ENCODE measurements at regions not wholly inside any gene's neighbourhood (a gene's known extent, or its start where the extent isn't known, plus 50 kb on each side); places are given as distances from the start of the nearest gene placed in this dataset.

DNA sequence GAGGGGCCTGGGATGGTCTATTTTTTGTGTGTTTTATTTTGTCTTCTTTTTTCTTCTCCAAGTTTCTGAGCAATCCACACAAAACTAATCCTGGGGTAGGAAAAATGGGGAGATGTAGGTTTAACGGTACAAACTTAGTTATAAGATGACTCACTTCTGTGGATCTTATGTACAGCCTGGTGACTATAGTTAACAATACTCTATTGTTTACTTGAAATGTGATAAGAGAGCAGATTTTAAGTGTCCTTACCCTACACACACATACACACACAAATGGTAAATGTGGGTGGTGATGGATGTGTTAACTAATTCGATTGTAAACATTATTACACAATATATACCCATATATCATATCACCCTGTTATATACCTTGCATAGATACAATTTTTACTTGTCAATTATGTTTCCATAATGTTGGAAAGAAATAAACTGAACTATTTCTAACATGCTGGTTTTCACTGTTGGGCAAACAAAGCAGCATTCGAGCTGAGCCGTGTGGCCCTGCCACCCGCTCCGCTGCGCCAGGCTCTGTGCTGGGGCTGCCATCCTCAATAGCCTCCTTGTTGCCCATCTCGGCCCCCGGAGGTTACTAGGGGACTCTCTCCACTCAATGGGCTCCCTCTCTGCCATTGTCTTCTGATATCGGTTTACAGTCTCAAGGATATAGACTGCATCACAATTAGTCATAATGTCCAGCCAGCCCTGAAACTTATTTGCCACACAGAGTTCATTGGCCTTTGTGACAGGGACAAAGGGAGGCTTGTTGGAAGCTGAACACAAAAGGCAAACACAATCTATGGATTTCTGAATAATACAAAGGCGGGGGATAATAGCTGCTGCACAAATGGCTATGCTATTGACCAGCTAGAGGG lies 380.3 kb upstream of the MAF start:
- no peak overlapping the region for H3K27ac ChIP-seq (ENCODE audit: low read length)
- no peak overlapping the region for H3K4me3 Mint-ChIP-seq
- intact Hi-C loops (cut with micrococcal nuclease) = no loop called here
- H3K9me3 Mint-ChIP-seq = no peaks in the 10 kb centered on the region
- H3K4me1 Mint-ChIP-seq = no peaks in the 10 kb centered on the region
- no peak for DNase-seq
- TF ChIP-seq, protein P1, sequence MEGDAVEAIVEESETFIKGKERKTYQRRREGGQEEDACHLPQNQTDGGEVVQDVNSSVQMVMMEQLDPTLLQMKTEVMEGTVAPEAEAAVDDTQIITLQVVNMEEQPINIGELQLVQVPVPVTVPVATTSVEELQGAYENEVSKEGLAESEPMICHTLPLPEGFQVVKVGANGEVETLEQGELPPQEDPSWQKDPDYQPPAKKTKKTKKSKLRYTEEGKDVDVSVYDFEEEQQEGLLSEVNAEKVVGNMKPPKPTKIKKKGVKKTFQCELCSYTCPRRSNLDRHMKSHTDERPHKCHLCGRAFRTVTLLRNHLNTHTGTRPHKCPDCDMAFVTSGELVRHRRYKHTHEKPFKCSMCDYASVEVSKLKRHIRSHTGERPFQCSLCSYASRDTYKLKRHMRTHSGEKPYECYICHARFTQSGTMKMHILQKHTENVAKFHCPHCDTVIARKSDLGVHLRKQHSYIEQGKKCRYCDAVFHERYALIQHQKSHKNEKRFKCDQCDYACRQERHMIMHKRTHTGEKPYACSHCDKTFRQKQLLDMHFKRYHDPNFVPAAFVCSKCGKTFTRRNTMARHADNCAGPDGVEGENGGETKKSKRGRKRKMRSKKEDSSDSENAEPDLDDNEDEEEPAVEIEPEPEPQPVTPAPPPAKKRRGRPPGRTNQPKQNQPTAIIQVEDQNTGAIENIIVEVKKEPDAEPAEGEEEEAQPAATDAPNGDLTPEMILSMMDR (IDR thresholded peaks at IDR 0.05) = no peak
- no peaks in the 10 kb centered on the region for H3K27me3 ChIP-seq (ENCODE audit: control insufficient read depth, insufficient read depth, low read length)
- WGBS (ENCODE audit: insufficient coverage) = 92% methylated on average over 9 of the region's 11 CpGs
- no peak overlapping the region for H3K4me3 ChIP-seq (ENCODE audit: low read length)
- H3K27ac Mint-ChIP-seq = no peak overlapping the region
- H3K36me3 Mint-ChIP-seq = no peaks in the 10 kb centered on the region
- H3K4me1 ChIP-seq (ENCODE audit: control insufficient read depth, insufficient read depth, low read length) = no peaks in the 10 kb centered on the region
- H3K36me3 ChIP-seq (ENCODE audit: control insufficient read depth, insufficient read depth, low read length) = no peaks in the 10 kb centered on the region
- no peaks in the 10 kb centered on the region for H3K9me3 ChIP-seq (ENCODE audit: control insufficient read depth, insufficient read depth, low read length)
- ATAC-seq = no peak
- H3K27me3 Mint-ChIP-seq (ENCODE audit: low read depth in 2 of 2) = peaks cover 6 to 8% of the 10 kb centered on the region in 2 donors

DNA sequence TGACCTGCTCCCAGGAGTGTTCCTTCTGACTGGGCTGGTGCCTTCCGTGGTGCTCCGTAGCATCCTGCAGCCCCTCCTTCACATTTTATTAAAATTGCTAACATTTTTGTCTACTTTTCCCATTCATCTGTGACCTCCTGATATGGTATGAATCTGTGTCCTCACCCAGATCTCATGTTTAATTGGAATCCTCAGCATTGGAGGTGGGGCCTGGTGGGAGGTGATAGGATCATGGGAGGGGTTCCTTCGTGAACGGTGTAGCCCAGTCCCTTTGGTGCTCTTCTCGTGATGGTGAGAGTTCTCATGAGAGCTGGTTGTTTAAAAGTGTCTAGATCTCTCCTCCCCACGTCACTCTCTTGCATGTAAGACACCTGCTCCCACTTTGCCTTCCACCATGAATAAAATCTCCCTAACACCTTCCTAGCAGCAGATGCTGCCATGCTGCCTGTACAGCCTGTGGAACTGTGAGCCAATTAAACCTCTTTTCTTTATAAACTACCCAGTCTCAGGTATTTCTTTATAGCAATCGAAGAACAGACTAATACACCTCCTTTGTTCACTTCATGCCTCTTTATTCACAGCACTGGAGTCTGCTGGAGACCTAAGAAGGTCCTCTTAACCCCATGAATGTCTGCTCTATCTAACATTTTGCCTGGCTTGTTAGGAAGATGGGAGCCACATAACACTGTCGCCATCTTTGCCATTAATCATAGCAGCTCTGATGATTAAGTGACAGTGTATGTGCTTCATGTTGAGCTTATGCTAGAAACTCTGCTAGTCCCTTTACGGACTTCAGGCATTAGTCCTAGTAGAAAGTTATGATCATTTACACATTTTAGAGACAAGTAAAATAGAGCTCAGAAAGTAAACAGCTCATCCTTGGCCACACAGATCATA lies 377.7 kb upstream of the MAF start:
- H3K27ac Mint-ChIP-seq = no peak overlapping the region
- intact Hi-C loops (cut with micrococcal nuclease) = no loop called here
- no peak overlapping the region for H3K4me3 Mint-ChIP-seq
- ATAC-seq (no peak), DNase-seq (no peak)
- no peaks in the 10 kb centered on the region for H3K4me1 ChIP-seq (ENCODE audit: control insufficient read depth, insufficient read depth, low read length)
- TF ChIP-seq, protein P1 (IDR thresholded peaks at IDR 0.05) = no peak
- peaks cover 6 to 8% of the 10 kb centered on the region in 2 donors for H3K27me3 Mint-ChIP-seq (ENCODE audit: low read depth in 2 of 2)
- H3K27ac ChIP-seq (ENCODE audit: low read length) = no peak overlapping the region
- 94% methylated on average over 8 of the region's 9 CpGs for WGBS (ENCODE audit: insufficient coverage)
- no peaks in the 10 kb centered on the region for H3K36me3 Mint-ChIP-seq
- no peaks in the 10 kb centered on the region for H3K9me3 ChIP-seq (ENCODE audit: control insufficient read depth, insufficient read depth, low read length)
- no peaks in the 10 kb centered on the region for H3K36me3 ChIP-seq (ENCODE audit: control insufficient read depth, insufficient read depth, low read length)
- H3K27me3 ChIP-seq (ENCODE audit: control insufficient read depth, insufficient read depth, low read length) = no peaks in the 10 kb centered on the region
- no peaks in the 10 kb centered on the region for H3K9me3 Mint-ChIP-seq
- no peak overlapping the region for H3K4me3 ChIP-seq (ENCODE audit: low read length)
- H3K4me1 Mint-ChIP-seq = no peaks in the 10 kb centered on the region

DNA sequence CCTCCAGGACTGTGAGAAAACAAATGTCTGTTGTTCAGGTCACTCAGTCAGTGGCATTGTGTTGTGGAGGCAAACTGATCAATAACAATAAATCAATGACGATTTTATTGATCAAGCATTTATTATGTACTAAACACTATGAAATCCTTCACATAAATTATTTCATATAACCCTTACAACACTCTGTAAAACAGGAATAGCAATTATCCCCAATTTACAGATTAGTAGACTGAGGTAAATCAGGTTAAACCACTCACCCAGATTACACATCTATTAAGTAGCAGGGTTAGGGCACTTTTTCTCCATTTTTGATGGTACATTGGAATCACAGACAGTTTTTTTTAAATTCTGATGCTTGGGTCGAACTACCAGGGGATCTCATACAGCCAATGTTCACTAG lies 372.8 kb upstream of the MAF start:
- intact Hi-C loops (cut with micrococcal nuclease) = no loop called here
- H3K27me3 ChIP-seq (ENCODE audit: control insufficient read depth, insufficient read depth, low read length) = no peaks in the 10 kb centered on the region
- TF ChIP-seq, protein P1 (IDR thresholded peaks at IDR 0.05) = no peak

More for the DNA sequence above, 372.8 kb upstream of the MAF start:
- Histone ChIP-seq H3K36me3 (ENCODE audit: control insufficient read depth, insufficient read depth, low read length) (no peaks in the 10 kb centered on the region), H3K4me1 (ENCODE audit: control insufficient read depth, insufficient read depth, low read length) (no peaks in the 10 kb centered on the region), H3K27ac (ENCODE audit: low read length) (no peak overlapping the region), H3K4me3 (ENCODE audit: low read length) (no peak overlapping the region), H3K9me3 (ENCODE audit: control insufficient read depth, insufficient read depth, low read length) (no peaks in the 10 kb centered on the region)
- ATAC-seq (no peak), DNase-seq (no peak)
- Mint-ChIP-seq H3K4me3 (no peak overlapping the region), H3K9me3 (no peaks in the 10 kb centered on the region), H3K36me3 (no peaks in the 10 kb centered on the region), H3K27me3 (ENCODE audit: low read depth in 2 of 2) (peaks cover 3 to 5% of the 10 kb centered on the region in 2 donors), H3K27ac (no peak overlapping the region), H3K4me1 (no peaks in the 10 kb centered on the region)
- WGBS (ENCODE audit: insufficient coverage) = 80% methylated on average over 1 of the region's 2 CpGs
